T-helper 1 cell treated with Interleukin-12 subunit alpha and Interleukin-12 subunit beta and Interleukin-4 antibody, amounts not matched to agents 30 μg/mL and 1 μg/mL, for 36 hours (primary cell): ENCODE measurements at regions not wholly inside any gene's neighbourhood (a gene's known extent, or its start where the extent isn't known, plus 50 kb on each side); places are given as distances from the start of the nearest gene placed in this dataset.

Source experiments
- H3K27ac Mint-ChIP-seq: one replicate; pipeline ENCODE4 v1.8.0; 2021; ENCODE audit warnings: mild to moderate bottlenecking, mixed read lengths
- H3K27me3 Mint-ChIP-seq: one replicate; pipeline ENCODE4 v1.8.0; 2021; ENCODE audit warnings: low read depth, mixed read lengths
- H3K36me3 Mint-ChIP-seq: one replicate; pipeline ENCODE4 v1.8.0; 2021; ENCODE audit warnings: low read depth, mixed read lengths
- H3K4me1 Mint-ChIP-seq: one replicate; pipeline ENCODE4 v1.8.0; 2021; ENCODE audit warnings: low read depth, mixed read lengths
- H3K4me3 Mint-ChIP-seq: one replicate; pipeline ENCODE4 v1.8.0; 2021; ENCODE audit warnings: mild to moderate bottlenecking, moderate library complexity, mixed read lengths
- H3K9me3 Mint-ChIP-seq: one replicate; pipeline ENCODE4 v1.8.0; 2021; ENCODE audit warnings: mixed read lengths

- Mint-ChIP-seq H3K36me3 (no peaks in the 10 kb centered on the region), H3K4me3 (no peak overlapping the region), H3K4me1 (peaks cover 5% of the 10 kb centered on the region), H3K27me3 (peaks cover 52% of the 10 kb centered on the region), H3K27ac (no peak overlapping the region), H3K9me3 (no peaks in the 10 kb centered on the region)
Measured at GRCh38 chr20:34190679-34191090, 50.5 kb upstream of the ASIP start.
